ENCODE measurements at regions not wholly inside any gene's neighbourhood (a gene's known extent, or its start where the extent isn't known, plus 50 kb on each side); places are given as distances from the start of the nearest gene placed in this dataset.
"Not testable (repeated sequence)": the region's sequence is repeated elsewhere in the genome, so short reads cannot be mapped to it uniquely, and the experiment has no call there.

DNA sequence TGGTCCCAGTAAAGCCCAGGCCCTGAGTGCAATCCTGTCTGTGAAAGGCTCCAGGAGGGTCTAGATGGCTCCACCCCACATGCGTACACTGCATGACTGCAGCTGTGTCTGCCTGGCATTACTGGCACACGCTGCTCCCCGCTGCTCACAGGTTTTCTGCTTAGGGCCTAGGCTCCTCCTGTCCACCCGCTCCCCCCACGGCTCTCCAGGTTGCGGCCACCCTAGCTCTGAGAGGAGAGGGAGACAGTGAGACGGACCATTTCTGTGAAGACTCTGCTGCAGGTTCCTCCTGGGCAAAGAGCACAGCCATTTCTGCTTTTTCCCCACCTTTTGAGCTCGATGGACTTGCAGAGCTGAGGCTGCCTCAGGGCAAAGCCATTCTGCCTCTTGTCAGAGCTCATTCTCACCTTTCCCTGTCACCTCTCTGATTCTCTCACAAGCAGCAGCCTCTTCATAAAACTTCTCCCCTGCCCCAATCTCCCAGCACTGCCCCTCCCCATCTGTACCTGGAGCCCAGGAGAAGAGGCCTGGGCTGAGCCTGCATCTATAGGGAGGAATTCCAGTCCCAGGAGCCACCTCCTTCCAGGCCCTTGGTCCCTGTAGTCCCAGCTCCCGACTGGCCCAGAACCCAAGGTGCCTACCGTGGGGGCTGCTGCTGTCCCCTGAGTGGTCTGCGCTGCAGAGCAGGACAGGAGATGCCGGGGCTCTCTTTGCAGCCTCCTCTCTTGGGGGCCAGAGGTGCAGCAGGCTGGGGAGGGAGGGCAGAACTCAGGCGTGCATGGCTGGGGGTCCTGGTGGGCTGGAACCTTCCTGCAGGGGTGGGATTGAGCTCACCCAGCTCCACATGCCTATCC lies 433.7 kb upstream of the B3GAT1 start:
- H3K4me1 Mint-ChIP-seq (ENCODE audit: low read depth): no peaks in the 10 kb centered on the region
- intact Hi-C loops (cut with micrococcal nuclease): no loop called here
- no peak overlapping the region for H3K27ac Mint-ChIP-seq
- no peak overlapping the region for H3K4me3 Mint-ChIP-seq
- no peaks in the 10 kb centered on the region for H3K36me3 Mint-ChIP-seq (ENCODE audit: low read depth)
- H3K9me3 Mint-ChIP-seq: no peaks in the 10 kb centered on the region
- DNase-seq (ENCODE audit: low spot score): no peak
- H3K27me3 Mint-ChIP-seq (ENCODE audit: insufficient read depth): no peaks in the 10 kb centered on the region

DNA sequence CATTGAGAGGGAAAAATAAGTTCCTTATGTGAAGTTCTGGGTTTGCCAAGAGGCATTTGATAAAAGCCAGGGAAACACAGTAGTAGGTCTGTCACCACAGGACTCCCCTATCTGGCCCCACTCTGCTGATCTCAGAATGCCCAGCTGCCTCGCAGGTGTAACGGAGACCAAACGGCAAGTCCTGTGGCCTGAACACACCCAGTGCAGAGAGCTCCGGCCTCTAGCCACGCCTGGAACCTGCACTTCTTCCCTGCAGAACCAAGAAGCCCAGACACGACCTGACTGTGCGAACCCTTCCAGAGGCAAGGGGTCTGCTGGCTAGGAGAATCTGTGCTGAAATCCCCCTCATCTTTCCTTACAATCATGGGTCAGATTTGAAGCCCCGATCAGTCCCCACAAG lies 432.8 kb upstream of the B3GAT1 start:
- H3K4me3 Mint-ChIP-seq: no peak overlapping the region
- DNase-seq (ENCODE audit: low spot score): no peak
- intact Hi-C loops (cut with micrococcal nuclease): no loop called here
- H3K36me3 Mint-ChIP-seq (ENCODE audit: low read depth): no peaks in the 10 kb centered on the region
- H3K4me1 Mint-ChIP-seq (ENCODE audit: low read depth): no peaks in the 10 kb centered on the region
- H3K9me3 Mint-ChIP-seq: no peaks in the 10 kb centered on the region
- H3K27me3 Mint-ChIP-seq (ENCODE audit: insufficient read depth): no peaks in the 10 kb centered on the region
- no peak overlapping the region for H3K27ac Mint-ChIP-seq

DNA sequence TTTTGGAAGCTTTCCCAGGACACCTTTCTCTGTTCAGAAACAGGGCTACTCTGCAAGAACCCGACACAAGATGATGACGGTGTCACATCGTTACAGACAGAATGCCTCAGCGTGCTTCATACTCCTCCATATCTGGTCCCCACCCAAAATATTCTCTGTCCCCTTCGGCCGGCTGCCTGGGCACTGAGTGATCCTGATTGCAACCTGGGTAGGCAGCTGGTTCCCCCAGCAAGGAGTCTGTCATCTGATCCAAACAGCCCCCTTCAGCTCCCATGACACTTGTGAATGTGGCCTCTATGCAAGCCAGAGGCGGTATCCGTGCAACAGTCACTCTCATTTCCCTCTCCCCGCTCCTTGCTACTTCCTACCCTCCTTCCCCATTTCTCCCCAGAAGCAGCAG lies 431.7 kb upstream of the B3GAT1 start:
- H3K4me3 Mint-ChIP-seq: no peak overlapping the region
- peaks cover 3% of the 10 kb centered on the region for H3K27me3 Mint-ChIP-seq (ENCODE audit: insufficient read depth)
- H3K4me1 Mint-ChIP-seq (ENCODE audit: low read depth): no peaks in the 10 kb centered on the region
- no peaks in the 10 kb centered on the region for H3K36me3 Mint-ChIP-seq (ENCODE audit: low read depth)
- intact Hi-C loops (cut with micrococcal nuclease): no loop called here
- H3K9me3 Mint-ChIP-seq: no peaks in the 10 kb centered on the region
- no peak overlapping the region for H3K27ac Mint-ChIP-seq
- no peak for DNase-seq (ENCODE audit: low spot score)

DNA sequence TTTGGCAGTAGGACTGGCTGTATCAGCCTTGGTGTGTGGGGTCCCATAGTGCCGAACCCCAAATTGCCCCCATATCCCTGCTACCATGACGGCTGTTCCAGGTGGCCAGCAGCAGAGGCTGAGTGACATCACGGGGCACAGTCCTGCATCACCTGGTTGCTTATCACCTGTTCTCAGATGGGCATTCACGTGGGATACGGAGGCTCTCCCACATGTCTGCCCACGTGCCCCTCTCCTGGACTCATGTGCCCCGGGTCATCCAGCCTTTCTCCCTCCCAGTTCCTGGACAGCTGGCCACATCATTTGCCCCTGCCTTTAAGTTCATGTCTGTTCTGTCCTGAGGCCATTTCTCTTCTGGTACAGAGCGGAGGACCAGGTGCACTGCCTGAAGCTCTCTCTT lies 431.0 kb upstream of the B3GAT1 start:
- Mint-ChIP-seq H3K9me3 (no peaks in the 10 kb centered on the region), H3K27ac (no peak overlapping the region), H3K4me3 (no peak overlapping the region), H3K4me1 (ENCODE audit: low read depth) (no peaks in the 10 kb centered on the region), H3K27me3 (ENCODE audit: insufficient read depth) (peaks cover 3% of the 10 kb centered on the region), H3K36me3 (ENCODE audit: low read depth) (no peaks in the 10 kb centered on the region)
- DNase-seq (ENCODE audit: low spot score): no peak
- intact Hi-C loops (cut with micrococcal nuclease): no loop called here

DNA sequence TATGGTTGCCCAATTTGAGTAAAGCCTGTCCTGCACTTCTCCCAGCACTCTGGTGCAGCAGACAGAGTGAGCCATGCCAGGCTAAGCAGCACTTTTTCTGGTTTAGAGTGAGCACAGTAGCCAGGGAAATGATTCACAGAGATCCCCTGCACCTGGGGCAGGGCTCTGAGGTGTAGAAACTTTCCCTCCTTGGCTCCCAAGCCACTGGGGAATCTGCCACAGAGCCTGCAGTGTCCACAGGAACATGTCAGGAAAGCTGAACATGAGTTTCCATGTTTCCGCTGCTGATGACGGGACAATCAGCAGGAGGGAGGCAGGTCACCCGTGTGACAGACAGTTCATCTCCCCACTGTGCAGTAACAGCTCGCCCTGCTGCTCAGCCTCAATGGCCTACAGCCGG lies 429.9 kb upstream of the B3GAT1 start:
- Mint-ChIP-seq H3K36me3 (ENCODE audit: low read depth) (no peaks in the 10 kb centered on the region), H3K4me3 (no peak overlapping the region), H3K27me3 (ENCODE audit: insufficient read depth) (peaks cover 3% of the 10 kb centered on the region), H3K27ac (no peak overlapping the region), H3K4me1 (ENCODE audit: low read depth) (no peaks in the 10 kb centered on the region), H3K9me3 (no peaks in the 10 kb centered on the region)
- DNase-seq (ENCODE audit: low spot score): no peak
- intact Hi-C loops (cut with micrococcal nuclease): no loop called here

GRCh38 chr11:134841411-134841810 lies 429.4 kb upstream of the B3GAT1 start:
- H3K36me3 Mint-ChIP-seq (ENCODE audit: low read depth): no peaks in the 10 kb centered on the region
- peaks cover 3% of the 10 kb centered on the region for H3K27me3 Mint-ChIP-seq (ENCODE audit: insufficient read depth)
- H3K9me3 Mint-ChIP-seq: no peaks in the 10 kb centered on the region
- intact Hi-C loops (cut with micrococcal nuclease): no loop called here
- no peaks in the 10 kb centered on the region for H3K4me1 Mint-ChIP-seq (ENCODE audit: low read depth)
- H3K4me3 Mint-ChIP-seq: no peak overlapping the region
- no peak for DNase-seq (ENCODE audit: low spot score)
- no peak overlapping the region for H3K27ac Mint-ChIP-seq

DNA sequence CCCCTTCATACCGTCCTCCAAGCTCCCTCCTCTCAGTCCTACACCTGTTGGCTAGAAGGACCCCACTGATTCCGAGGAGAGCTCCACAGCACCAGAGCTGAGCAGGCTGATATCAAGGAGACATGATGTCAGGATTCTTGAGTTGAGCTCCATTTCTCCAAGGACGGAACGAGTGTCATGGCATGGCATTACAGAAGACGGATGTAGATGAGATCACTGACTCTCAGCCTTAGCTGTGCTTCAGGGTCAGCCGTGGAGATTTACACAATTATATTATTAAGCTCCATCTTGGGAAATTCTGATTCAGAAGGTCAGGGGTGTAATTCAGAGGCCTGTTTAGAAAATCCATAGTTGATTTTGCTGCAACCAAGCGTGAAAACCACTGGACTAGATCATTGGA lies 428.9 kb upstream of the B3GAT1 start:
- Mint-ChIP-seq H3K9me3 (no peaks in the 10 kb centered on the region), H3K4me3 (no peak overlapping the region), H3K36me3 (ENCODE audit: low read depth) (no peaks in the 10 kb centered on the region), H3K27ac (no peak overlapping the region), H3K4me1 (ENCODE audit: low read depth) (no peaks in the 10 kb centered on the region), H3K27me3 (ENCODE audit: insufficient read depth) (peaks cover 3% of the 10 kb centered on the region)
- intact Hi-C loops (cut with micrococcal nuclease): no loop called here
- no peak for DNase-seq (ENCODE audit: low spot score)

DNA sequence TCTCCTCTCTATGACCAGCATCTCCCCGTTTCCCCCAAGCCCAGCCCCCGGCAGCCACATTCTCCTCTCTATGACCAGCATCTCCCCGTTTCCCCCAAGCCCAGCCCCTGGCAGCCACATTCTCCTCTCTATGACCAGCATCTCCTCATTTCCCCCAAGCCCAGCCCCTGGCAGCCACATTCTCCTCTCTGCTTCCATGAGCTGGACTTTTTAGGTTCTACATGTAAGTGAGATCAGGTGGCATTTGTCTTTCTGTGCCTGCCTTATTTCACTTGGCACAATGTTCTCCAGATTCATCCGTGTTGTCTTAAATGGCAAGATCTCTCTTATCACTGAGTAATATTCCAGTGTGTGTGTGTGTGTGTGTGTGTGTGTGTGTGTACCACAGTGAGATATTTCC lies 428.1 kb upstream of the B3GAT1 start:
- H3K4me3 Mint-ChIP-seq; H3K9me3 Mint-ChIP-seq; H3K27me3 Mint-ChIP-seq (ENCODE audit: insufficient read depth); intact Hi-C loops (cut with micrococcal nuclease); DNase-seq (ENCODE audit: low spot score); H3K4me1 Mint-ChIP-seq (ENCODE audit: low read depth); H3K27ac Mint-ChIP-seq; H3K36me3 Mint-ChIP-seq (ENCODE audit: low read depth): not testable (repeated sequence)

GRCh38 chr11:134838708-134839107 lies 426.7 kb upstream of the B3GAT1 start:
- DNase-seq (ENCODE audit: low spot score): no peak
- H3K27me3 Mint-ChIP-seq (ENCODE audit: insufficient read depth): peaks cover 3% of the 10 kb centered on the region
- H3K4me1 Mint-ChIP-seq (ENCODE audit: low read depth): no peaks in the 10 kb centered on the region
- no peak overlapping the region for H3K4me3 Mint-ChIP-seq
- H3K27ac Mint-ChIP-seq: no peak overlapping the region
- intact Hi-C loops (cut with micrococcal nuclease): no loop called here
- H3K36me3 Mint-ChIP-seq (ENCODE audit: low read depth): no peaks in the 10 kb centered on the region
- no peaks in the 10 kb centered on the region for H3K9me3 Mint-ChIP-seq

DNA sequence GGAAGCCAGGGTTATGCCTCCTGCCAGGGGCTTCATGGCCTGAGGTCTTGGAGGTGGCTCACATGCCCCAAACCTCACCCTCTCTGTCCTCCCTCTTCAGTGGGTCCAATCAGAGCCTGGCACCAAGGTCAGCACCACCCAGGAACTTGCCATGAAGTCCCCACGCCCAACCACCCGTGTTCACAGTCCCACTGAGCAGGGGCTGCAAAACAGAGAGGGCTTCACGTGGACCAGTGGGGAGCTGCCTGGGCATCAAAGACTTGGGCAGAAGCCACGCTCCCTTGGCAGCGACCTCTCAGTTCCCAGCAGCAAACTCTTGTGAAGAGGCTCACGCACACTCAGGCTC lies 425.8 kb upstream of the B3GAT1 start:
- Mint-ChIP-seq H3K4me1 (ENCODE audit: low read depth) (no peaks in the 10 kb centered on the region), H3K9me3 (no peaks in the 10 kb centered on the region), H3K27ac (no peak overlapping the region), H3K36me3 (ENCODE audit: low read depth) (no peaks in the 10 kb centered on the region), H3K4me3 (no peak overlapping the region), H3K27me3 (ENCODE audit: insufficient read depth) (peaks cover 3% of the 10 kb centered on the region)
- no peak for DNase-seq (ENCODE audit: low spot score)
- intact Hi-C loops (cut with micrococcal nuclease): no loop called here

DNA sequence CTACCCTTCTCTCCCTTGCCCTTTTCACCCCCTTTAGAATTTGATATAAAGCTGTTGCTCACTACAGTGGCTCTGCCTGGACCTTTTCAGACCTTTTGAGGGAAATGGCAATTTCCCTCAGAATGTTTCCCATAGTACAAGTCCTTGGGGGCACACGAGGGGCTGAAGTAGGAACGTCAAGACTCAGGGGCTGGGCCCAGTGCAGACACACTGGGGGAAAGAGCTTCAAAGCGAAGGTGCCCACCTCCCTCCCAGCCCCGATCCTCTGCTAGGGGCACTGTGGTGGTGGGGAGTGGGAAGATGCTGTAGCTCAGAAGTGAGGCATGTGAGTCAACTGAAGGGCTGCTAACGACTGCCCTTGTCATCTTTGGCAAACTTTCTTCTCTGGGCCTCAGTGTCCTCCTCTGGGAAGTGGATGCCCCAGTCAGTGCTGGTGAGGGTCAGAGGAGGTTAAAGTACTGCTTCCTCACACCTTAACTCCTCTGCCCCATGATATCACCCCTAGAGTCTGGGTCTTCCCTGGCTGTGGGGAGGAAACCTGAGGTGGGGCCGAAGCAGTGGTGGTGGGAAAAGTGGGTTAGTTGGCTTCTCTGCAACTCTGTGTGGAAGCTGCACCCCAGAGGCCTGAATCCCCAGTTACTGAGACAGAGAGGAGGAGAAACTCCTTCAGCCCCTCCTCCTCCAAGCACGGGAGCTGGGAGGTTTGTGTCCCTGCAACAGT lies 425.3 kb upstream of the B3GAT1 start:
- peaks cover 3% of the 10 kb centered on the region for H3K27me3 Mint-ChIP-seq (ENCODE audit: insufficient read depth)
- no peaks in the 10 kb centered on the region for H3K4me1 Mint-ChIP-seq (ENCODE audit: low read depth)
- DNase-seq (ENCODE audit: low spot score): no peak
- no peak overlapping the region for H3K4me3 Mint-ChIP-seq
- intact Hi-C loops (cut with micrococcal nuclease): no loop called here
- no peak overlapping the region for H3K27ac Mint-ChIP-seq
- no peaks in the 10 kb centered on the region for H3K36me3 Mint-ChIP-seq (ENCODE audit: low read depth)
- no peaks in the 10 kb centered on the region for H3K9me3 Mint-ChIP-seq

- H3K36me3 Mint-ChIP-seq (ENCODE audit: low read depth): no peaks in the 10 kb centered on the region
- H3K27ac Mint-ChIP-seq: no peak overlapping the region
- peaks cover 5% of the 10 kb centered on the region for H3K27me3 Mint-ChIP-seq (ENCODE audit: insufficient read depth)
- no peak overlapping the region for H3K4me3 Mint-ChIP-seq
- no peaks in the 10 kb centered on the region for H3K4me1 Mint-ChIP-seq (ENCODE audit: low read depth)
- no peak for DNase-seq (ENCODE audit: low spot score)
- intact Hi-C loops (cut with micrococcal nuclease): no loop called here
- H3K9me3 Mint-ChIP-seq: no peaks in the 10 kb centered on the region
Observed at GRCh38 chr11:134836561-134836960, 424.5 kb upstream of the B3GAT1 start.

GRCh38 chr11:134835561-134835960 lies 423.5 kb upstream of the B3GAT1 start:
- Mint-ChIP-seq H3K4me3 (no peak overlapping the region), H3K27ac (no peak overlapping the region), H3K27me3 (ENCODE audit: insufficient read depth) (peaks cover 14% of the 10 kb centered on the region), H3K4me1 (ENCODE audit: low read depth) (no peaks in the 10 kb centered on the region), H3K9me3 (no peaks in the 10 kb centered on the region), H3K36me3 (ENCODE audit: low read depth) (no peaks in the 10 kb centered on the region)
- intact Hi-C loops (cut with micrococcal nuclease): no loop called here
- DNase-seq (ENCODE audit: low spot score): no peak
